ENCODE measurements at regions not wholly inside any gene's neighbourhood (a gene's known extent, or its start where the extent isn't known, plus 50 kb on each side); places are given as distances from the start of the nearest gene placed in this dataset.
"Not testable (repeated sequence)": the region's sequence is repeated elsewhere in the genome, so short reads cannot be mapped to it uniquely, and the experiment has no call there.

DNA sequence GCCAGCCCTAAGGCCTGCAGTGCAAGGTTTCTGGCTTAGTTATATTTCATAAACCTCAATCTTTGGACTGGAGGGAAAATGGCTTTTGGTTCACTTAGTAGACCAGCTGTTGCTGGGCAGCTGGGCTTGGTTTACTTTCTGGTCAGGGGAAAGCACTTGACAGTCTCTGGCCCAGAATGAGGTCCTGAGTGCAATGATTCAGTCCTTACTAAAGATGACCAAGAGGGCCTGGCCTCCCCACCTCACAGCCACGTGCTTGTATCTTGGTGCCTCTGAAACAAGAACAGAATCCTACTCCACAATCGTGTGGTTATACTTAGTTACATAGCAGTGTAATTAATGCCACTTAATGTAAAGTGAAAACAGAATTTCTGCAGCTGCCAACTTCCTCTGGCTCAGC lies 325.5 kb upstream of the MEIS1 start:
- no peak overlapping the region for H3K27ac ChIP-seq
- TF ChIP-seq, protein P1, sequence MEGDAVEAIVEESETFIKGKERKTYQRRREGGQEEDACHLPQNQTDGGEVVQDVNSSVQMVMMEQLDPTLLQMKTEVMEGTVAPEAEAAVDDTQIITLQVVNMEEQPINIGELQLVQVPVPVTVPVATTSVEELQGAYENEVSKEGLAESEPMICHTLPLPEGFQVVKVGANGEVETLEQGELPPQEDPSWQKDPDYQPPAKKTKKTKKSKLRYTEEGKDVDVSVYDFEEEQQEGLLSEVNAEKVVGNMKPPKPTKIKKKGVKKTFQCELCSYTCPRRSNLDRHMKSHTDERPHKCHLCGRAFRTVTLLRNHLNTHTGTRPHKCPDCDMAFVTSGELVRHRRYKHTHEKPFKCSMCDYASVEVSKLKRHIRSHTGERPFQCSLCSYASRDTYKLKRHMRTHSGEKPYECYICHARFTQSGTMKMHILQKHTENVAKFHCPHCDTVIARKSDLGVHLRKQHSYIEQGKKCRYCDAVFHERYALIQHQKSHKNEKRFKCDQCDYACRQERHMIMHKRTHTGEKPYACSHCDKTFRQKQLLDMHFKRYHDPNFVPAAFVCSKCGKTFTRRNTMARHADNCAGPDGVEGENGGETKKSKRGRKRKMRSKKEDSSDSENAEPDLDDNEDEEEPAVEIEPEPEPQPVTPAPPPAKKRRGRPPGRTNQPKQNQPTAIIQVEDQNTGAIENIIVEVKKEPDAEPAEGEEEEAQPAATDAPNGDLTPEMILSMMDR (conservative IDR thresholded peaks at IDR 0.05) = no peak
- no peak for TF ChIP-seq ZFX (IDR thresholded peaks at IDR 0.05)

DNA sequence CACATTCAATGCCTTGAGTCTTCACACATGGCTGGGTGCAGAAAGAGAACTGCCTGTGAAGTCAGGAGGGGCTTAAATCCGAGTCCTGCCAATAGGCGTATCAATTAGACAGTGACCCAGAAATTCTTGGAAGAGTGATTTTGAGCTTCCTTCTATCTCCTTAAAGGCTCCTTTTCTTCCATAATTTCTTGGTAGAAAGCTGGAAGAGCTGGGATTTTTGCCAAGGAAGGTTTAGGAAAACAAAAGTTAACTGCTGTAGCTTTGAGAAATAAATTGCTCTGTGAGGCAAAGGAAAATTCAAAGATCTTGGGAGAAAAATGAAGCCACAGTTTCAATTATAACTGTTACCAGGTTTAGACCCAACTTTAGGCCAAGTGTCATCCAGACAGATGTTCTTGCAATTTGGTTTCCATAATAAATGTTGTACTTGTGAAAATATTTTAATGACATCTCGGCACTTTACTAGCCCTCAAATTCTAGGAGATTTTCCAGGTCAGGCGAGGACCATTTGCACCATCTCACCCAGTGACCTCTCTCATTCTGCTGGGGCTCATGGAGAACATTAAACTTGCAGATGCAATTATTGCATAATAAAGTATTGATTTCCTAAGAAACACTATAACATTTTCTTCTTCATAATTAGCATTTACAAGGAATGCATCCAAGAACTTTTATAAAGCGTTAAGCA lies 329.7 kb upstream of the MEIS1 start:
- TF ChIP-seq, protein P1 (conservative IDR thresholded peaks at IDR 0.05) = no peak
- TF ChIP-seq ZFX (IDR thresholded peaks at IDR 0.05) = no peak
- H3K27ac ChIP-seq = no peak overlapping the region

DNA sequence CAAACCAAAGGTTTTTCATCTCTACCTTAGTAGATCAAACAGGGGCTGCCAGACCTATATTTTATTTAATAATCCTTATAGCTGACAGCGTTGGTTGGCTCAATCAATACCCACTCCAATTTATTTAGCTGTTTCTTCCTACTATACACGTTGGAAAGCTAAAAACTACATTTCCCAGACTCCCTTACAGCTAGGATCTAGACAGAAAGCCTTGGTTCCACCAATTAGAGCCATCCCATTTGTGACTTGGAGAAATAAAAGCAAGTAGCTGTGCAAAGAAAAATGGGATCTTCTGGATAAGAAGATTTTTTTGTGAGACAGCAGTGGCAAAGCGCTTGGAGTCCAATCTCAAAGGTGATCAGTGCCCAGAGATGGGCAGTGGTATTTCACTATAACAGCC lies 331.3 kb upstream of the MEIS1 start:
- no peak for TF ChIP-seq ZFX (IDR thresholded peaks at IDR 0.05)
- TF ChIP-seq, protein P1 (conservative IDR thresholded peaks at IDR 0.05) = no peak

GRCh38 chr2:66101206-66101605 lies 333.7 kb upstream of the MEIS1 start:
- H3K27ac ChIP-seq = no peak overlapping the region
- no peak for TF ChIP-seq ZFX (IDR thresholded peaks at IDR 0.05)
- TF ChIP-seq, protein P1 (conservative IDR thresholded peaks at IDR 0.05) = no peak

More for the DNA sequence above, 331.3 kb upstream of the MEIS1 start:
- no peak overlapping the region for H3K27ac ChIP-seq

DNA sequence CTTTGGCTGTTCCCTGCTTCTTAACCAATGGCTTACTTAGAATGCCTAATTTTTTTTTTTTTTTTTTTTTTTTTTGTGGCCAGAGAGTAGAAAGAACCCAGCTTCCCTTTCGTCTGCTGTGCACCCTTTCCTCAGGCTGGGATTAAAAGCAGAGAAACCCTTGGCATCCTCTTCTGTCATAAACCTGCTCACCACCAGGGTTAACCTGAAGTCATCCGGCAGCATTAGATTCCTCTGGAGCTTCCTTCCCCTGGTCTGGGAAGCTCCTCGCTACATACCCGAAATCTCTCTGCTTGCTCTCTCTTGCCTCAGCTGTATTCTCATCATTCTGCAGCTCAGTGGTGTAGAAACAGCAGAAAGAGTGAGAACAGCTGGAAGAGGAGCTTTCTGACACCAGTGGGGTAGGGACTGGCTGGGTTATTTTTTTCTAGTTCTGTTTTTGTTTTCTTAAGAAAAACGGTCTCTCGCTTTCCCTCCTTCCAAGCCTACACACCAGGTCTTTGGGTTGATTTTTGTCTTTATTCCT lies 339.0 kb upstream of the MEIS1 start:
- H3K27ac ChIP-seq = no peak overlapping the region
- TF ChIP-seq, protein P1 (conservative IDR thresholded peaks at IDR 0.05) = no peak
- TF ChIP-seq ZFX (IDR thresholded peaks at IDR 0.05) = no peak

DNA sequence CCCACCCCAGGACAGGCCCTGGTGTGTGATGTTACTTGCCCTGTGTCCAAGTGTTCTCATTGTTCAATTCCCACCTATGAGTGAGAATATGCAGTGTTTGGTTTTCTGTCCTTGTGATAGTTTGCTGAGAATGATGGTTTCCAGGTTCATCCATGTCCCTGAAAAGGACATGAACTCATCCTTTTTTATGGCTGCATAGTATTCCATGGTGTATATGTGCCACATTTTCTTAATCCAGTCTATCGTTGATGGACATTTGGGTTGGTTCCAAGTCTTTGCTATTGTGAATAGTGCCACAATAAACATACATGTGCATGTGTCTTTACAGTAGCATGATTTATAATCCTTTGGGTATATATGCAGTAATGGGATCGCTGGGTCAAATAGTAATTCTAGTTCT lies 340.2 kb upstream of the MEIS1 start:
- not testable (repeated sequence) for H3K27ac ChIP-seq

- no peak overlapping the region for H3K27ac ChIP-seq
- TF ChIP-seq, protein P1 (conservative IDR thresholded peaks at IDR 0.05) = no peak
- no peak for TF ChIP-seq ZFX (IDR thresholded peaks at IDR 0.05)
These were observed 341.6 kb upstream of the MEIS1 start for GRCh38 chr2:66093371-66093770.

Data from C4-2B (cell line).